Activated CD8-positive, alpha-beta memory T cell treated with anti-CD3 and anti-CD28 coated beads, Interleukin-2, amount 50 U/mL, for 1 hour (primary cell): ENCODE measurements at regions not wholly inside any gene's neighbourhood (a gene's known extent, or its start where the extent isn't known, plus 50 kb on each side); places are given as distances from the start of the nearest gene placed in this dataset.

Experiments
- DNase-seq: peaks from one replicate; pipeline ENCODE4 v3.0.0-alpha.2; 2020; ENCODE audit errors: extremely low read depth

DNA sequence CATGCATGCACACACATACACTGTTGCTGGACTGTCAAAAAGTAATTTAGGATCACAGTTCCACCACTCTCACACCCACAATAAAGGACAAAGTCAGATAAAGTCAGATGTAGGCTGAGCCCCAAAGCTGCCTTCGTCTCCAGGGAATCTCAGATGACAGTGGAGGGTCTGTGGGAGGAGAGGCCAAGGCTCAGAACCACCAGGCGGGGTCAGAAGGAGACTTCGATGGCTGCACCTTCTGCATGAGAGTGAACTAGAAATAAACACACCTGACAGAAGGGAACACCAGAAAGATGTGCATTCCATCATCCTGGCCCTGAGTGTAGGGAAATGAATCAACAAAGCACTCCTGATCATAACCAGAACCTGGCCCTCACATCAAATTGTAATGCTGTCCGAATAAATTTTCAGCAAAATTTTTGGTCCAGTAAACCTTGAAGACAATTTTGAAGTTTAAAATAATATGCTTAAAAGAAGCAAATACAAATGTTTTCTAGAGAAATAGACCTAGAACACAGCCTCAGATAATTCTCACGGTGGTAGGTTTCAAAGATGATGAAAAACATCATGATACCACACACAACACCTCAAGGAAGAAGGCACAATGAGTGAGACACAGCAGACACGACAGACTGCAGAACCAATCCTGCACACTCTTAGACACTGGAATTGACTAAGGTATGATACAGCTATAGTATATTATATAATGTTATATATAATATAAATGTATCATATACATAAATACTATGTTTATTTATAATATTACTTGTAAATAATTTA lies 269.8 kb upstream of the KLF6 start:
- no peak for DNase-seq

GRCh38 chr10:4053940-4054339 lies 268.9 kb upstream of the KLF6 start:
- DNase-seq: no peak

- no peak for DNase-seq
Measured at GRCh38 chr10:4051641-4052151, 266.7 kb upstream of the KLF6 start.

- DNase-seq: no peak
Measured at GRCh38 chr10:4051011-4051640, 266.1 kb upstream of the KLF6 start.

DNA sequence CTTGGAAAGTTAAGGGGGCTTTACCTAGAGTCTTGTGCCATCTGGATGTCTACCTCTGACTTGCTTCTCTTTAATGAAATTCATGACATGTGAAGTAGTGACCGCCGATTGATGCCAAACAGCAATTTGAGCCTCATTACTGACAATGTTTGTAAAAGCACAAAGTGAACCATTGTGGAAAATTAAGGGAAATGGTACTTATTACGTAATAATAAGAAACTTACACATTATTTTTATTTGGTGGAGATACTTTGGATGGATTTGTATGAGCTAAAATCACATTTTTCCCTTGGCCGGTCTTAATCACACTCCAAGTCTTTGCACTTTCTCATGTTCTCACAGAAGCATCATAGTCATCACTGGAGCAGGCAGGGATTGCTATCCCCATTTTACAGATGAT lies 265.1 kb upstream of the KLF6 start:
- no peak for DNase-seq

- DNase-seq: no peak
Measured at GRCh38 chr10:4049348-4049747, 264.3 kb upstream of the KLF6 start.

DNA sequence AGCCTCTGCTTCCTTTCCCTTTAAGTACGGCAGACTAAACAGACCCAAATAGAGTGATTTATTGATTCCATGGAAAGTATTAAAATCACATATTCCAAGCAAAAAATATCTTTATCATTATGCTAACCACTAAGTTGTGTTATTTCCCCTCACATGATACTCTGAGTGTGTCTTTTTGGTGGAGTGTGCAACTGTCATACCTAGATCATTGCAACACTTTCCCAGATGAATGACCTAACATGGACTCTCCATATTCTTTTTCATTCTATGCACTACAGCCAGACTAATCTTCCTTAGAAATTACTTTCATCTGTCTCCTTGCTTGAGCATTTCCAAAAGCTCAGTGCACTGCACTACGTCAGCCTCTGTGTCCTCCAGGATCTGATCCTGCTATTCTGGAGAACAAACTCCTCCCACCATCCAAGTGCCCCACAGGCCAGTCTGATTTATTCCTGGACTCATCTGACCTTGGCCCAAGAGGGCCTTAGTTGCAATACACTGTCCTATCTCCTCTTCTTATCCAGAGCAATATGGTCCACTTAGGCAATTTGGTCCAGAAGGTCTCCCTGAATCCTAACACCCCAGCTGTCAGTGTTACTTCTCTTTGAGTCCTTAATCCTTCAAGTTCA lies 263.3 kb upstream of the KLF6 start:
- DNase-seq: no peak

- no peak for DNase-seq
Measured at GRCh38 chr10:4046712-4047354, 261.8 kb upstream of the KLF6 start.

- DNase-seq: no peak
Measured at GRCh38 chr10:4046030-4046429, 261.0 kb upstream of the KLF6 start.

DNA sequence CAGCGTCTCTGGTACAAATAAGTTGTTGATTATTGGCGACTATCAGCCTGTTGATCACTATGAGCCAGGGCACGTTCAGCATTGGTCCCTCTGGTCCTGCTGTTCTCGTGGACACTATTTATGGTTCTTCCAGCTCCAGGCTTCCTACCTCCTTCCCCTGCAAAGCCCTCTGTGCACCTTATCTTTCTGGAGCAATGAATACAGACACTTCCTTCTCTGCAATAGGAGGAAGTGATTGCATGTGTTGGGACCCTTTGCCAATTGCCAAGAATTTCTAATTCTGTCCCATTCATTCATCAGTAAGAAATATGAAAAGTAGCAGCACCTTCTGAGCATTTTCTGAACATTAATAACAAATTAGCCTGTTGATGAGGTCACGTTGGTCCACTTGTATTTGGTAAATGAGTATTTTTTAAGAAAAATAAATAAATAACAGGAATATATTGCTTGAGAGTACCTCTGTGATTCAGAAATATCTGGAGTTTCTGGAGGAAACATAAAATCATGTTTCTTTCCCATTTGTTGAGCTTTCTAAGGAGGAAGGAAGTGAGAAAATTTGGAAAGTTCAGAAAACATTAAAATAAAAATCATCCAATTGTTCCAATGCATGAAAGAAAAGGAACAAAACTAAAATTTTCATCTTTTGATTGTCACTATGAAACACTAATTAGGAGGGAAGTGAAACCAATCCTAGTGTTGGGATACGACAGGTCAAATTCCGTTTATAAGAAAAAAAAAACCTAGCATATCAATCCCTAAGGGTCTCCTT lies 259.1 kb upstream of the KLF6 start:
- no peak for DNase-seq

GRCh38 chr10:4041635-4042034 lies 256.6 kb upstream of the KLF6 start:
- no peak for DNase-seq

GRCh38 chr10:4038000-4038399 lies 253.0 kb upstream of the KLF6 start:
- no peak for DNase-seq

DNA sequence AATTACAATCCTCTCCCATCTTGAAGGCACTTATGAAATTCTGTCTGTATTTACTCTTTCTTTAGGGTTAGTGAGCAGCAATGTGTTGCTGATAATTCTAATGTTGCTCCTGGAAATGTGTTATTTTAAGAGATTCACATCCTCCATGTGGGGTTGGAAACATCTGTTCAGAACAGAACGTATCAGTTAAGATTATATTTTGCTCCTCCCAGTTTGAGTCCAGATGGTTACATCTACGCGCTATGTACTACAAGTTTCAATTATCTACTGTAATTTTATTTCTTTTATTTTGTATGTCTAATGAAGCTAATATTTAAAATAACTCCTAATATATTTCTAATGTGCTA lies 250.6 kb upstream of the KLF6 start:
- DNase-seq: no peak

DNA sequence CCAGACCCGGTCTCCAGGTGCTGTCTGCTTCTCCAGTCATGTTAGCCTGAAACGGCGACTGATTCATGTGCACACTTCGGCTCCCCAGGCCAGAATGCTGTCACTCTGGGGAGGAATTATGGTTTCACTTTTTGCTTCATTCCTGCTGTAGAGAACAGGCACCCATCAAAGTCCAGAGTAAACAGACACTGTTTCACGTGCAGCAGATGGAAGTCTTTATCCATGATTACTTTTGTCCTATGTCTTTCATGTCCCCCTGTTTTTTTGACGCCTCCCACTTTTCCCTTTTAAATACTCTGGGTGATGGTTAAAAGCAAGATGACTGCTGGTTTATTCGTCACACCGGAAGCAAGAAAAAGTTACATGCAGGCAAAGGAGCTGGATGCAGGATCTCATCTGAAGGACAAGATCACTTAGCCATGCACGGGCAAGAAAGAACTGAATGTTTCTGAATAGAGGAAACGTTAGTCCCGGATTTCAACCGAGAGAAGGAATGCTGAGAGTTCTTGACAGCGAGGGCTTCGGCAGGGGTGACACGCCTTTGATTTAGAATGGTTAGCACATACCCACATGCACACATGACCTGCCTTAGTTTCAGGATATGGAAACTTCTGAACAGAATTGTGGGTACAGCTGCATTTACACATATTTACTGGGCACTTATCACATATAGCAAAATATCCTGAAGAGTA lies 250.0 kb upstream of the KLF6 start:
- DNase-seq: no peak

DNA sequence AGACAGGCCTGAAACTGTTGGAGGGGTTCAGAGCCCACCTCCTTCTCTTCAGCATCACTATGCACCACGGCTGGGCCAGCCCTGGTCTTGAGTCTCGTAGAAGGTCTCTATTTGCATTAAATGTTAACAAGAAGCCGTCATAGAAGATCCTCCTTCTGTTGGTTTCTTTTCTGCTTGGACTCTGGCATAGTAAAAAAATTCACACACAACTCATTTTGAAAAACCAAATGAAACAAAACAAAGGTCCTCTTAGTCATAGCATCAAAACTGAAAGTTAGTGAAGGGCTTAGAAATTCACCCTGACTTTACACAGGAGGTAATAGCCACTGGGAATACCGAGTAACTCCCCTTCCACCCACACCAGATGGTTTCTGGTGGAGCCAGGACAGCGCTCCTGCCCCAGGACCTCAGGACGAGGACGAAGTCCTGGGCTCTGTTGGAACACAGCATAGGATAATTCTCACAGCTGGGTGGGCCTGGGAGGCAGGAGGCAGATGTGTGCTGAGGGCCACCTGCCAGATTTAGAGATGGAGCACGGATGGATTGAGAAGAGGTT lies 248.4 kb upstream of the KLF6 start:
- no peak for DNase-seq

GRCh38 chr10:4029866-4030265 lies 244.9 kb upstream of the KLF6 start:
- no peak for DNase-seq

- no peak for DNase-seq
Measured at GRCh38 chr10:4028854-4029583, 244.0 kb upstream of the KLF6 start.

DNA sequence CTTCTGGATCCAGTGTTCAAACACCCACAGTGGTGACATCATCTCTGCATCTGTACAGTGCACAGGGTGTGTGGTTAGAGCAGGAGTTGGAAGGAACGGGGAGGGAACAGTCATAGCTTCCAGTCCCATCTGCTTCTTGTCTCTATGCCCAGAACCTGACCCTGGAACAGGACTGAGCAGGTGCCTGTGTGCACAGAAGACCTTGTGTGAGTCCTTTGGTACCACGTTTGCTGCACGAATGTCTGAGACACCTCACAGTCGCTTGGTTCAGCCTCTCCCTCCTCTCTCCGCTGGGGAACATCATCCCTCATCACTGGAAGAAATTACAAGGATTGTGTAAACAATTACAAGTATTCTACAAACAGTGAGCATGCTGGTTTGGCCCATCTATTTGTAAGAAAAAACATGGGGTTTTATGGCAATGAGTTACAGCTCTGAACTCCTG lies 243.0 kb upstream of the KLF6 start:
- DNase-seq: no peak

DNA sequence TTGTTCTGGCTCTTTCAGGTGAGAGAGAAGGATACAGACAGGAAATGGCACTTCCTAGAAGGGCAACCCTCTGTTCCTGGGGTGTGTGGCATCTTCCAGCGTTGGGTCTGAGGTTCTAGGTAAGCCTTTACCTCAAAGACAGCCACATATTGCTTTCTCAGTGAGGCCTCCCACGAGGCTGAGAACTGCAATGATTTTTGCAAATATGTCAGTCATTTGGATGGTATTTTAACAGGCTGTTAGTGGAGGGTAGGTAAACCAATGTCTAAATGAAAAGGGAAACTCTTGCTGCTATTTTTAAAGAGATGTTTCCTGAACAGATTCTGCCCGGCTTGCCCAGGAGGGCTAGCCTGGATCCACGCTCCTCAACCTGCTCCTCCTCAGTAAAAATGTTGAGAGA lies 240.3 kb upstream of the KLF6 start:
- no peak for DNase-seq
